PC-9 (cell line): ENCODE measurements at regions not wholly inside any gene's neighbourhood (a gene's known extent, or its start where the extent isn't known, plus 50 kb on each side); places are given as distances from the start of the nearest gene placed in this dataset.

Experiments used
- CTCF ChIP-seq: fragments of 200-600 bp; sonication (generic); conservative IDR thresholded peaks from 2 replicates; pipeline ENCODE4 v1.6.1; 2017; ENCODE audit warnings: mixed run types, antibody characterized with exemption, mild to moderate bottlenecking, moderate library complexity
- EZH2 ChIP-seq: fragments of 200-600 bp; sonication (generic); IDR thresholded peaks from 2 replicates; pipeline ENCODE4 v1.8.0; 2017; ENCODE audit warnings: antibody characterized with exemption, low read depth

GRCh38 chrX:97876697-97877407 is 993.1 kb downstream of the RPA4 start:
- TF ChIP-seq CTCF (no peak), EZH2 (no peak)
